ENCODE measurements at regions not wholly inside any gene's neighbourhood (a gene's known extent, or its start where the extent isn't known, plus 50 kb on each side); places are given as distances from the start of the nearest gene placed in this dataset.
"Not testable (repeated sequence)": the region's sequence is repeated elsewhere in the genome, so short reads cannot be mapped to it uniquely, and the experiment has no call there.

DNA sequence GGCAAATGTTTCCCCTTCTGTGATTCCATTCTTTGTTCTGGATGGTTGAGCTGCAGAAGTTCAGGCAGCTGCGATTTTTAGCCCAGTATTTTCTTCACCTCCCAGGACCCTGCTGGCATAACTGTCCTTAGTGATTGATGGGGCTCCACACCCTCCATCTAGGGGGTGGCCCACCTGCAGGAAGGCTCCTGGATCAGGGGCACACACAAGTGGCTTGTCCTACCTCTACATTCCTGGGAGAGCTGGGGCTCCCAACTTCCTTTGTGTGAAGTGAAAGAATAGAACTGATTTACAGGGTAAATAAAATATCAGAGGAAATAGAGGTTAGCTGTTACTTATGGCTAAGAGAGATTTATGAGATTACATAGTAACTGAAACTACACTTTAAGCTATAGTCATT, 129.5 kb upstream of the MAP3K7 start:
- no peak for DNase-seq (ENCODE audit: low read depth)

- no peak for DNase-seq (ENCODE audit: low read depth)
Measured at GRCh38 chr6:90715093-90715655, 128.3 kb upstream of the MAP3K7 start.

DNA sequence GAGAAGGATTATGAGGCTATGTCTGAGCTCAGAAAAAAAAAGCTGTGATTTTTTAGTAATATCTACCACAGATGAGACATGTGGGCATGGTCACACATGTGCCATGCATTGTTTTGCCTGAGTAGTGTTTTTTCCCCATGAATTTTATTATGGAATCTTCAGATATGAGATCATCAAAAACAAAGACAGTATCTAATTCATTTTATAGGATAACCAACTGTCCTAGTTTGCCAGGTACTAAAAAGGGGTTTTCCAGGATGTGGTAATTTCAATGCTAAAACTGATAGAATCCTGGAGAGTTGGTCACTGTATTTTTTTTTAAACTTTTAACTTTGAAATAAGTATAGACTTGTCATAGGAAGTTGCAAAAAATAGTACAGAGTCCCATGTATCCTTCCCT, 127.4 kb upstream of the MAP3K7 start:
- DNase-seq (ENCODE audit: low read depth), result no peak

GRCh38 chr6:90712114-90712513, 125.2 kb upstream of the MAP3K7 start:
- DNase-seq (ENCODE audit: low read depth), result no peak

GRCh38 chr6:90709431-90709996, 122.6 kb upstream of the MAP3K7 start:
- no peak for DNase-seq (ENCODE audit: low read depth)

DNA sequence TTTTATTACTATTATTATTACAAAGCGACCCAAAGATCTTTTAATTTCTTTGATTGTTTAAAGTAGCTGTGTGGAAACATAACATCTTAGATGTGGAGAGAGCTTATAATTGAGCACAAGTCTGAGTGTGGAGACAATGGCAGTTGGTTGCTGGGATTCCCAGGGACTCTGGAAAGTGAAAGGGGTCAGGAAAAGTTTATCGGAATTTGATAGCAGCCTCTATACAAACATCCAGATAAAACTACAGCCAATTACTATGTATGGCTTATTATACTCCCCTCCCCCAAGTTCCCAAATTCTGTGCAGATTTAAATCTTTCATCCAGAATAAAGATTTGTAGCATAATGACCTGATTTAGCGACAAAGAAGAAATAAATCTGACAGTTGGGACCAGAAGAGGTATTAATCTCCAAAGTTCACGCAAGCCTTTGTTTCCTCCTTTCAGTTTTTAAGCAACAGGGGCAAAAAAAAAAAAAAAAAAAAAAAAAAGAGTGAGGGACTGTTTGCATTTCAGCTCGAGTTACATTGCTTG, 121.4 kb upstream of the MAP3K7 start:
- no peak for DNase-seq (ENCODE audit: low read depth)

- no peak for DNase-seq (ENCODE audit: low read depth)
Measured at GRCh38 chr6:90707246-90707645, 120.4 kb upstream of the MAP3K7 start.

DNA sequence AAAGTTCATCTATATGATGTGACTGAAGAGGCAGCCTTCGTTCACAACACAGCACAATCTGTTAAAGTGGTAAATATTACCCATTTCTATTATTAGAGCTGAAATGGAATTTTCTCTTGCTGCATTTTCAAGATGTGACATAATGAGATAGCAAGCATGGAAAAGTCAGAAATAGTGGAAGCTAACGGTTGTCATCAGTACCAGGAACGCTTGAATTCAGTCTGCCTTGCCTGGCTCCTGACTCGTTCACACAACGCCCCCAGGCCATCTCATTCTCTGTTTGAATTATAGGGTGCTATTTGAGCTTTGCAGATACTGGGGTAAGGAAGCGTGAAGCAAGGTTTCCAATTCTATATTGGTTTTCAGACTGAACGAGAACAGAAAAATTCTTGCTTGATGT, 116.5 kb upstream of the MAP3K7 start:
- DNase-seq (ENCODE audit: low read depth), result no peak

GRCh38 chr6:90701926-90702325, 115.1 kb upstream of the MAP3K7 start:
- no peak for DNase-seq (ENCODE audit: low read depth)

GRCh38 chr6:90701146-90701781, 114.4 kb upstream of the MAP3K7 start:
- DNase-seq (ENCODE audit: low read depth), result no peak

- no peak for DNase-seq (ENCODE audit: low read depth)
Measured at GRCh38 chr6:90695316-90695715, 108.4 kb upstream of the MAP3K7 start.

DNA sequence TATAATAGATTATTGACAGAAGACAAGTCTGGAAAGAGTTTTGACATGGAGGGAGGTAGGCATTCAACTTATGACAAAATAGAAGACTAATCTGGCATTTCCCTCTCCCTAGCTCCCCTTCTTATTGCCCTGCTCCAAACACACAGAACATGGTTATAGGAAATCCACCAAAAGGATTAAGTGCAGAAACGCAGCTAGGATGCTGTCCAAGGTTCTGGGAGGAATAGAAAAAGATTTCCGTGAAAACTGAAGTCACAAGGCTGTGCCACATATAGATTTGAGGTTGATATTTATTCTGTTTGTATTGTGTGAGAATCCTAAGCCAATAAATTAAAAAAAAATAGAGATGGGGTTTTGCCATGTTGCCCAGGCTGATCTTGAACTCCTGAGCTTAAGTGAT, 107.9 kb upstream of the MAP3K7 start:
- DNase-seq (ENCODE audit: low read depth), result no peak

DNA sequence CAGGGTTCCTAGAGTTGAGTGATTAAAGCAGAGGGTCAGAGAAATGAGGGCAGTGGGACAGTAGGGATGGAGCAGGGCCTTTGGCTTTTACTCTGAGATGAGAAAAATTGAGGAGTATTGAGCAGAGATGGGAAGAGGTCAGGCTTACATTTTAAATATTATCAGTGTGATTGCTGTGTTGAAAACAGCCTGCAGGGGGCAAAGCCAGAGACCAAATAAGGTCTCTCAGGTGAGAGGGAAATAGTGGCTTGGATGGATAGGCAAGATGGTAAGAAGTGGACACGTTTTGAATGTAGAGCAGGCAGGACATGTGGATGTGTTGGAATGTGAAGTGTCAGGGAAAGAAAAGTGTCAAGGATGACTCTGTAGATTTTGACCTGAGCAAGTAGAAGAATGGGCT, 105.0 kb upstream of the MAP3K7 start:
- DNase-seq (ENCODE audit: low read depth), result no peak

GRCh38 chr6:90689172-90689571, 102.3 kb upstream of the MAP3K7 start:
- no peak for DNase-seq (ENCODE audit: low read depth)

DNA sequence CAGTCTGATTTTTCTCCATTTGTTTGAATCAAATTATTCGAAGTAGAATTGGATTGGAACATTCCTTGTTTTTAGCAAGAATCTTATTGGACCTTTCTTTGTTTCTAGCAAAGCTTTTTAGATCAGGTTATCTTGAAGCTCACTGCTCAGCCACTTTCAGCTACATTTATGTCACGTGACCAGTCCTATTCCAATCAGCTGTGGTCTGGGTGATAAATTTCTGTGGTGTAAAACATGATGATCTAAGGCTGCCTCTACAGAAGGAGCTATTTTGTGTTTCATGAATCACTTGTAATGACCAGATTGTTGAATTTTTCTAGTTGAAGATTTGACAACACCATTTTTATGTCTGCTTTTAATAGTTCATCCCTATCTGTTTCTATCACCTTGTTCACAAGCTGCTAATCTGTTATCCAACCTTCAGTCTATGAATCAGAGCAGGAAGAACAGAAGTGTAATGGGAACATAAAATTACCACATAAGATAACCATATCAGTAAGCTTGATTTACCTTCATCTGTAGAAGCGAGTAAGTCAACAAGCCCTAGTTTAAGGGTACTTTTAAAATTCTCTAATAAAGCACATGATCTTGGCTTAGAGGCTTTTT, 101.0 kb upstream of the MAP3K7 start:
- DNase-seq (ENCODE audit: low read depth), result no peak

DNA sequence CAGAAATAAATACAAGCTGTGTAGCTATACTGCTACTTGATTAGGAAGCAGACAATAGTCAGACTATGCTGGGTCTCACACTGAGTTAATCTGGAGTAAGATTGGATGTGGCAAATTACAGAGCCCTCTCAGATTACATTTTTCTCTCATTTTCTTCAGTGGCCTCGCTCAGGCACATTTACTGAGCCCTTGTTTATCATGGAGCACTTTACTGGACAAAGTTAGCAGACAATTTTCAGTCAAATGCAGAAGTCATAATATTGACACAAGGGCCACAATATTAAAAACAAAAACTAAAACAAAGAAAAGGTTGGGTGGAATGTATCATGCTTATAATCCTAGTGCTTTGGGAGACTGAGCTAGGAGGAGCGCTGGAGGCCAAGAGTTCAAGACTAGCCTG, 95.0 kb upstream of the MAP3K7 start:
- no peak for DNase-seq (ENCODE audit: low read depth)

GRCh38 chr6:90678049-90678779, 91.3 kb upstream of the MAP3K7 start:
- DNase-seq (ENCODE audit: low read depth), result no peak

- DNase-seq (ENCODE audit: low read depth), result no peak
Measured at GRCh38 chr6:90677440-90677839, 90.6 kb upstream of the MAP3K7 start.

DNA sequence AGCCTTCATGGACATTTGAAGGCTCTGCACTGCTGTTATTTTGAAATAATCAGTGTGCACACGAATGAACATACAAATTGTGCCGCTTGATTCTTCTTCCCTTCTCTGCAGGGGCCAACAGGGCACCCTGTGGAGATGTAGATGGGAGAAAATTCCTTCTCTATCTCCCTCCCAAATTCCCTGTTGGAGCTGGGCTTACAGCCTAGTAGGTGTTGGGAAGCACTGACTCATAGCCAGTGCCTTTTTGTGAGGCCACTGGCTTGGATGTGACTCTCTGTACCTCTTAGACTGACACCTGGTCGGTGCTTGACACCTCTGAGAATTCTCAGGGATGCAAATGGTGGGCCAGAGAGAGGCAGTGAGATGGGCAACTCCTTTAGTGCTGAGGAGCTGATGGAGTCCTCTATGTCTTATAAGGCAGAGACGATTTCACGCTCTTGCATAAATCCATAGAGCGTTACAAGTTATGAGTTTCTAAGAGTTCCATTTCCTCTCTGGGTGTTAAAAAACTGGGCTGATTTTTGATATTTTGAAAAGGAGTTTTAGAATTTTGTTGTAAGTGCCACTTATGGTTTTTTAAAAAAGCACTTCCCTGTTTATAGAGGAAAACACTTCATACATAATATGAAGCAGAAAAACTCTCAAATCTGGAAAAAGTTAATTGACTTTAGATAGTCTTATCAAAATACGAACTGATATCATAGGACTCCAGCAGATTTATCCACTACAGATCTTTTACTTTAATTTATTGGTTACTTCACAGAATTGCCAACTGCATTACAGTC, 89.8 kb upstream of the MAP3K7 start:
- no peak for DNase-seq (ENCODE audit: low read depth)

GRCh38 chr6:90675107-90675506, 88.2 kb upstream of the MAP3K7 start:
- DNase-seq (ENCODE audit: low read depth), result not testable (repeated sequence)

GRCh38 chr6:90674077-90674476, 87.2 kb upstream of the MAP3K7 start:
- not testable (repeated sequence) for DNase-seq (ENCODE audit: low read depth)

- no peak for DNase-seq (ENCODE audit: low read depth)
Measured at GRCh38 chr6:90669846-90670245, 83.0 kb upstream of the MAP3K7 start.
